Lung (tissue), 11 donors: ENCODE measurements at regions not wholly inside any gene's neighbourhood (a gene's known extent, or its start where the extent isn't known, plus 50 kb on each side); places are given as distances from the start of the nearest gene placed in this dataset.

Experiments
- ATAC-seq: fragments of 200-7000 bp; cut with Tn5 transposase; one replicate; pipeline ENCODE4 v1.9.1; 2020; ENCODE audit warnings: moderate number of reproducible peaks; ENCODE audit not compliant: insufficient read depth, low FRiP score
- DNase-seq, 3 donors: peaks; one replicate each; pipeline ENCODE4 v3.0.0-alpha.2; 2013 to 2017
- H3K27ac ChIP-seq, 2 donors: one replicate each; pipeline ENCODE4 v1.5.1; 2013; ENCODE audit warnings: mild to moderate bottlenecking in 2 of 2, moderate library complexity in 2 of 2, control low read depth in 1 of 2, inconsistent platforms in 1 of 2, low read depth in 1 of 2, low read length in 1 of 2
- H3K27me3 ChIP-seq, 3 donors: one replicate each; pipeline ENCODE4 v1.5.1; 2013; ENCODE audit warnings: low read length in 2 of 3; ENCODE audit not compliant: control insufficient read depth in 3 of 3, insufficient read depth in 3 of 3
- H3K36me3 ChIP-seq, 4 donors: one replicate each; pipeline ENCODE4 v1.5.1; 2013; ENCODE audit warnings: low read length in 4 of 4, mild to moderate bottlenecking in 1 of 4, moderate library complexity in 1 of 4; ENCODE audit not compliant: control insufficient read depth in 4 of 4, insufficient read depth in 4 of 4
- H3K4me1 ChIP-seq, 5 donors: one replicate each; pipeline ENCODE4 v1.5.1; 2013; ENCODE audit warnings: low read length in 5 of 5, mild to moderate bottlenecking in 2 of 5, moderate library complexity in 1 of 5; ENCODE audit not compliant: control insufficient read depth in 5 of 5, insufficient read depth in 5 of 5
- H3K4me3 ChIP-seq: one replicate; pipeline ENCODE4 v1.5.1; 2013; ENCODE audit warnings: mild to moderate bottlenecking, control low read depth, moderate library complexity
- H3K9ac ChIP-seq, 2 donors: one replicate each; pipeline ENCODE4 v1.5.1; 2013; ENCODE audit warnings: low read length in 2 of 2, control low read depth in 1 of 2; ENCODE audit not compliant: insufficient read depth in 1 of 2
- H3K9me3 ChIP-seq, 4 donors: one replicate each; pipeline ENCODE4 v1.5.1; 2013; ENCODE audit warnings: low read length in 3 of 4, mild to moderate bottlenecking in 1 of 4, moderate library complexity in 1 of 4; ENCODE audit not compliant: control insufficient read depth in 4 of 4, insufficient read depth in 3 of 4
- WGBS, 2 donors: extraction: QIAGEN DNeasy Blood & Tissue Kit; methylation state at CpG; one replicate each; pipeline ENCODE4 v1.1.7; 2013; 5-methylcytosine and 5-hydroxymethylcytosine counted together
- TF ChIP-seq, protein P1 (sequence below): IDR thresholded peaks from 2 replicates; pipeline ENCODE4 v1.5.1; 2012; ENCODE audit warnings: mild to moderate bottlenecking; ENCODE audit errors: control extremely low read depth, extremely low read depth
- donor health status: control.
- donor health status: control.
- donor health status: Bipolar disorder and iron deficiency.
- donor health status: healthy.
- donor health status: DM: yes; HTN: yes; CAD: no.

- Histone ChIP-seq H3K36me3 (no peaks in the 10 kb centered on the region), H3K27ac (no peak overlapping the region), H3K4me1 (no peaks in the 10 kb centered on the region), H3K27me3 (no peaks in the 10 kb centered on the region), H3K9ac (no peak overlapping the region), H3K4me3 (no peak overlapping the region), H3K9me3 (peaks cover 0 to 2% (median 0%) of the 10 kb centered on the region in 4 donors)
- TF ChIP-seq, protein P1, sequence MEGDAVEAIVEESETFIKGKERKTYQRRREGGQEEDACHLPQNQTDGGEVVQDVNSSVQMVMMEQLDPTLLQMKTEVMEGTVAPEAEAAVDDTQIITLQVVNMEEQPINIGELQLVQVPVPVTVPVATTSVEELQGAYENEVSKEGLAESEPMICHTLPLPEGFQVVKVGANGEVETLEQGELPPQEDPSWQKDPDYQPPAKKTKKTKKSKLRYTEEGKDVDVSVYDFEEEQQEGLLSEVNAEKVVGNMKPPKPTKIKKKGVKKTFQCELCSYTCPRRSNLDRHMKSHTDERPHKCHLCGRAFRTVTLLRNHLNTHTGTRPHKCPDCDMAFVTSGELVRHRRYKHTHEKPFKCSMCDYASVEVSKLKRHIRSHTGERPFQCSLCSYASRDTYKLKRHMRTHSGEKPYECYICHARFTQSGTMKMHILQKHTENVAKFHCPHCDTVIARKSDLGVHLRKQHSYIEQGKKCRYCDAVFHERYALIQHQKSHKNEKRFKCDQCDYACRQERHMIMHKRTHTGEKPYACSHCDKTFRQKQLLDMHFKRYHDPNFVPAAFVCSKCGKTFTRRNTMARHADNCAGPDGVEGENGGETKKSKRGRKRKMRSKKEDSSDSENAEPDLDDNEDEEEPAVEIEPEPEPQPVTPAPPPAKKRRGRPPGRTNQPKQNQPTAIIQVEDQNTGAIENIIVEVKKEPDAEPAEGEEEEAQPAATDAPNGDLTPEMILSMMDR, result no peak
- WGBS, 2 donors, result 82 to 95% methylated on average over 3 of the region's 3 CpGs
- DNase-seq (no peak), ATAC-seq (no peak)
Measured at GRCh38 chr12:47570151-47570550, 135.7 kb downstream of the RPAP3 start.

DNA sequence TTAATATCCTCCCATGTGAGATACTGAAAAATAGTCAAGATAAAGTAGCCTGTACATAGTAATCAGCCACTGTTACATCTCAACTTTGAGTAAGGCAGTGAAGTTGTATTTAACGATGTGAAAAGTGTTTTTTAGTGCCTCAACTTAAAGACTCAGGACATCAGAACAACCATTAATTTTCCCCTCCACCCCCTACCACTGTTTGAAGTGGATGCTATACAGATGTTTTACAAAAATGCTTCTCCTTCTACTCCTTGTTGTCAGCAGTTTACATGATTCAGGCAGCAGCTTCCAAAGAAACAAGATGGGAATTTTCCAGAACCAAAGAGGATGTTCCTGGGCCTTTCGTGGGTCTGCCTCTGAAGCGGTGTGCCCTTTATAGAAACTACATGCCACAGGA is 143.6 kb downstream of the RPAP3 start:
- no peak overlapping the region for H3K9ac ChIP-seq
- H3K36me3 ChIP-seq, result no peaks in the 10 kb centered on the region
- no peak overlapping the region for H3K4me3 ChIP-seq
- no peak for ATAC-seq
- DNase-seq, result no peak
- peaks cover 0 to 2% (median 0%) of the 10 kb centered on the region in 4 donors for H3K9me3 ChIP-seq
- TF ChIP-seq, protein P1, result no peak
- H3K27ac ChIP-seq, result no peak overlapping the region
- no peaks in the 10 kb centered on the region for H3K4me1 ChIP-seq
- no peaks in the 10 kb centered on the region for H3K27me3 ChIP-seq
- WGBS, 2 donors, result 81 to 86% methylated on average over 3 of the region's 3 CpGs

DNA sequence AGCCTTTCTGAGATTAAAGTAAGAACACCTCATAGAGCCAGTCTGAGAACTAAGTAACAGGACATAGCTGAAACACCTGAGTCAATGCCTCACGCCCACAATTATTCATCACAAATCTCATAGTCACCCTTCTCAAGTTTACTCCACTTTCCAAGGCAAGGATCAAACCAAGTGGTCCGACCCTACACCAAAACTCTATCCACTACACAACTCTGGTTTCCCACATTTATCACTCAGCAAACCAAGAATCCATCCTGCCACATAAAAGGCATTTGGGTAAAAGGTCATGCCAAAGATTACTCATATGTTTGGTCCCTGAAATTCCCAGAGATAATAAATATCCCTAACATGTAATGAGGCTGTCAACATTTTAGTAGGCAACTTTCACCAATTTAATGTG is 144.1 kb downstream of the RPAP3 start:
- TF ChIP-seq, protein P1, result no peak
- Histone ChIP-seq H3K27ac (no peak overlapping the region), H3K4me1 (no peaks in the 10 kb centered on the region), H3K27me3 (no peaks in the 10 kb centered on the region), H3K9me3 (peaks cover 0 to 2% (median 0%) of the 10 kb centered on the region in 4 donors), H3K9ac (no peak overlapping the region), H3K4me3 (no peak overlapping the region), H3K36me3 (no peaks in the 10 kb centered on the region)
- WGBS, 2 donors, result 68 to 82% methylated on average over 2 of the region's 2 CpGs
- ATAC-seq (no peak), DNase-seq (no peak)

DNA sequence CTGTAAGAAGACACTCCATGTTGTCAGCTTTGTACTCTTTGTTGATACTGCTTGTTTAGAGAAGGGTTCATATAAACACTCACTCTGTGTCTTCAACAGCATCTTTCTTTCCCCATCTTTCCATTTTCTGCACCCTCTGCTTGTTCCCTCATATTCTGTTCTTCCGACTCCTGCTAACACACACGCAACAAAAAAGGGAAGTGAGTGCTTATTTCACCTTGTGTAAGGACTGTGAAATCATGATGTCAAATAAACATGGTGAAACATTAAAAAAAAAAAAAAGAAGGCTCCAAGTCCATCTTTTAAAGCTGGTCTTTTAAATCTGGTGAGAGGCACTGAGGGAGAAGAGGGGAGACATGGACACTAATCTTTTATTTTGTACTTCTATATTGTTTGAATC is 145.4 kb downstream of the RPAP3 start:
- Histone ChIP-seq H3K36me3 (no peaks in the 10 kb centered on the region), H3K9me3 (no peaks in the 10 kb centered on the region), H3K4me3 (no peak overlapping the region), H3K9ac (no peak overlapping the region), H3K4me1 (no peaks in the 10 kb centered on the region), H3K27ac (no peak overlapping the region), H3K27me3 (no peaks in the 10 kb centered on the region)
- ATAC-seq (no peak), DNase-seq (no peak)
- 21 to 70% methylated on average over 2 of the region's 2 CpGs for WGBS, 2 donors
- TF ChIP-seq, protein P1, result no peak
